Tibial nerve (tissue), 4 donors: ENCODE measurements at regions not wholly inside any gene's neighbourhood (a gene's known extent, or its start where the extent isn't known, plus 50 kb on each side); places are given as distances from the start of the nearest gene placed in this dataset.

Experiments used
- CTCF ChIP-seq, 5 experiments: fragments of 200-600 bp in 3 of 5; fragments of 450-650 bp in 2 of 5; sonication (generic) in 3 of 5; IDR thresholded peaks; one replicate each; pipeline ENCODE4 v1.5.1; 2016 to 2019; ENCODE audit warnings: antibody characterized with exemption in 5 of 5, mild to moderate bottlenecking in 3 of 5, moderate library complexity in 2 of 5
- EP300 ChIP-seq, 2 donors: sonication (generic); formaldehyde crosslinking; IDR thresholded peaks; one replicate each; pipeline ENCODE4 v1.6.1; 2017; ENCODE audit warnings: antibody characterized with exemption in 2 of 2, mild to moderate bottlenecking in 1 of 2
- POLR2A ChIP-seq, 2 donors: fragments of 450-650 bp; IDR thresholded peaks; one replicate each; pipeline ENCODE4 v1.6.1; 2017; ENCODE audit warnings: antibody characterized with exemption in 2 of 2, mild to moderate bottlenecking in 2 of 2, moderate library complexity in 2 of 2

GRCh38 chr1:82790556-82790955 is 989.8 kb downstream of the ADGRL2 start:
- TF ChIP-seq CTCF (IDR thresholded peaks at IDR 0.05) (no peak), EP300 (IDR thresholded peaks at IDR 0.05) (no peak), POLR2A (IDR thresholded peaks at IDR 0.05) (no peak)
